ENCODE measurements at regions not wholly inside any gene's neighbourhood (a gene's known extent, or its start where the extent isn't known, plus 50 kb on each side); places are given as distances from the start of the nearest gene placed in this dataset.

- TF ChIP-seq CREB3L1 (IDR thresholded peaks at IDR 0.05; ENCODE audit: borderline replicate concordance, low read depth): no peak
- TF ChIP-seq SOX6 (IDR thresholded peaks at IDR 0.05): no peak
- TF ChIP-seq XRCC4 (IDR thresholded peaks at IDR 0.05; ENCODE audit: extremely low read depth, insufficient read depth, insufficient read length): no peak
These were observed 130.1 kb upstream of the COPS8 start (continued) for GRCh38 chr2:236955521-236956030.

GRCh38 chr2:236956031-236956618 lies 129.6 kb upstream of the COPS8 start:
- Histone ChIP-seq H3K27ac (ENCODE audit: extremely low read depth, low read depth, low read length) (no peak overlapping the region), H2AFZ (ENCODE audit: low read depth, low read length) (no peak overlapping the region), H3K36me3 (ENCODE audit: control insufficient read depth, insufficient read depth, low read length) (no peaks in the 10 kb centered on the region), H3K9ac (ENCODE audit: insufficient read depth in 1 of 2, low read depth in 2 of 2, low read length in 2 of 2) (no peak overlapping the region), H3K4me1 (replicated peaks in 1 of 2; ENCODE audit: control insufficient read depth in 2 of 2, insufficient read depth in 2 of 2, low read length in 2 of 2) (no peaks in the 10 kb centered on the region), H3K27me3 (ENCODE audit: control insufficient read depth in 2 of 2, insufficient read depth in 2 of 2, low read length in 2 of 2) (peaks cover 0 to 11% of the 10 kb centered on the region in 2 experiments; a peak in 2 of 5 replicates), H3K4me3 (no peak overlapping the region), H4K20me1 (replicated peaks; ENCODE audit: control insufficient read depth, insufficient read depth, low read length) (no peaks in the 10 kb centered on the region), H3K9me3 (replicated peaks; ENCODE audit: control insufficient read depth, insufficient read depth, low read depth, low read length) (no peaks in the 10 kb centered on the region), H3K9me1 (ENCODE audit: control insufficient read depth, insufficient read depth, low read length) (no peaks in the 10 kb centered on the region), H3K79me2 (ENCODE audit: control insufficient read depth, insufficient read depth, low read length) (no peaks in the 10 kb centered on the region), H3K4me2 (ENCODE audit: insufficient read depth, low read length) (no peak overlapping the region)
- no peak for FAIRE-seq
- CTCF ChIA-PET (ENCODE audit: low intra/inter-chr PET ratio): no interaction called here
- intact Hi-C loops (cut with micrococcal nuclease) (no loop called here), in situ Hi-C loops (cut with MboI) (no loop called here)
- DNase-seq (ENCODE audit: extremely low read depth in 1 of 4, low spot score in 3 of 4): peak in 1 of 4 experiments; percentile 2
- 0% methylated on average over 7 of the region's 7 CpGs for WGBS (ENCODE audit: insufficient coverage, low coverage, missing lambda C conversion rate)
- no peak for ATAC-seq
- POLR2A ChIA-PET: interaction anchor here (0.6 kb wide), 1 partner anchor 275 kb away, joined by 3 read pairs; no protein-coding TSS in a partner anchor
- no TSS peak for BruUV-seq (replicated peaks)
- TF ChIP-seq HES1 (IDR thresholded peaks at IDR 0.05; ENCODE audit: low read depth) (peak; percentile 34; the same call in 1 of the 2 replicates), ZNF408 (CRISPR knock-in tag; IDR thresholded peaks at IDR 0.05; ENCODE audit: low read depth) (no peak), NEUROD1 (IDR thresholded peaks at IDR 0.05; ENCODE audit: borderline replicate concordance, low read depth, low read length, partially characterized antibody) (no peak), ZNF143 (CRISPR knock-in tag; IDR thresholded peaks at IDR 0.05) (no peak), GTF2F1 (IDR thresholded peaks at IDR 0.05; ENCODE audit: low read depth, low read length) (no peak), FOXJ2 (tag; IDR thresholded peaks at IDR 0.05) (no peak), ZNF511 (CRISPR knock-in tag; IDR thresholded peaks at IDR 0.05) (no peak), SIN3B (IDR thresholded peaks at IDR 0.05; ENCODE audit: low read depth) (no peak), TSC22D4 (tag; IDR thresholded peaks at IDR 0.05) (no peak), ZNF431 (CRISPR knock-in tag; IDR thresholded peaks at IDR 0.05) (no peak), NR4A1 (CRISPR knock-in tag; IDR thresholded peaks at IDR 0.05) (no peak), NR4A1 (tag; IDR thresholded peaks at IDR 0.05) (no peak), ZNF584 (CRISPR knock-in tag; IDR thresholded peaks at IDR 0.05; ENCODE audit: low read depth) (no peak), THAP7 (CRISPR knock-in tag; IDR thresholded peaks at IDR 0.05) (no peak), ZNF561 (CRISPR knock-in tag; conservative IDR thresholded peaks at IDR 0.05) (no peak)

Measured in K562 (cell line).